ENCODE measurements at regions not wholly inside any gene's neighbourhood (a gene's known extent, or its start where the extent isn't known, plus 50 kb on each side); places are given as distances from the start of the nearest gene placed in this dataset.

DNA sequence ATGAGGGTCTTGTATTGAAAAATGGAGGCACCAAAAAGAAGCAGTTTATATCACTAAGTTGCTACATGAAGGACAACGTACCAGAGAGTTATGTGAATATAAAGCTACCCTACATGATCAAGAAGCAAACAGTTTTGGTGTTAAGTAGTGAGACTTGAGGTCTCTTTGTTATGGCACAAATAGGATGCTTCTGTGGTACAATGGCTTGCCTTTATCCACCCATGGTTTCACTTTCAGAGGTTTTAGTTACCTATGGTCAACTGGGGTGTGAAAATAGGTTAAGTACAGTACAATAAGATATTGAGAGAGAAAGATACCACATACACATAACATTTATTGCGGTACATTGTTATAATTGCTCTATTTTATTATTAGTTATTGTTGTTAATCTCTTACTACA lies 229.2 kb upstream of the SLIT2 start:
- TF ChIP-seq CTCF (IDR thresholded peaks at IDR 0.05), result no peak
- TF ChIP-seq POLR2A (IDR thresholded peaks at IDR 0.05), result no peak

Data from heart left ventricle (tissue), 13 donors.